CD4-positive, alpha-beta T cell (primary cell): ENCODE measurements at regions not wholly inside any gene's neighbourhood (a gene's known extent, or its start where the extent isn't known, plus 50 kb on each side); places are given as distances from the start of the nearest gene placed in this dataset.

Source experiments
- ATAC-seq: fragments of 200-7000 bp; cut with Tn5 transposase; one replicate; pipeline ENCODE4 v1.10.0; 2022; ENCODE audit warnings: mild to moderate bottlenecking; ENCODE audit not compliant: poor library complexity
- CTCF ChIA-PET: fragments of 350-600 bp; sonication (Branson Sonifier 250); formaldehyde crosslinking; loops from one replicate; lab custom pipeline; 2021; ENCODE audit warnings: antibody characterized with exemption, inconsistent platforms; lab: Charles Lee
- POLR2A ChIA-PET: fragments of 350-600 bp; sonication (Branson Sonifier 250); formaldehyde crosslinking; loops from one replicate; lab custom pipeline; 2021; ENCODE audit warnings: antibody characterized with exemption, inconsistent platforms; lab: Charles Lee
- DNase-seq, 14 experiments: peaks; one replicate each; pipeline ENCODE4 v3.0.0-alpha.2; 2013 to 2020; ENCODE audit warnings: mixed read lengths in 2 of 14
- H3K27ac ChIP-seq, 2 donors: one replicate each; pipeline versions ENCODE4 v1.5.1 to v1.7.0; 2013; ENCODE audit warnings: low read length in 2 of 2, low read depth in 1 of 2, mild to moderate bottlenecking in 1 of 2
- H3K27me3 ChIP-seq, 2 experiments: 1 replicate in 1 of 2; 2 replicates in 1 of 2; pipeline versions ENCODE4 v1.6.1 to v1.7.0; 2013; ENCODE audit warnings: low read length in 2 of 2, control low read depth in 1 of 2, mild to moderate bottlenecking in 1 of 2, moderate library complexity in 1 of 2; ENCODE audit not compliant: insufficient read depth in 2 of 2, control insufficient read depth in 1 of 2
- H3K36me3 ChIP-seq: one replicate; pipeline ENCODE4 v1.6.1; 2013; ENCODE audit warnings: low read length, control low read depth; ENCODE audit not compliant: insufficient read depth
- H3K4me1 ChIP-seq: one replicate; pipeline ENCODE4 v1.6.1; 2013; ENCODE audit warnings: low read length, control low read depth; ENCODE audit not compliant: insufficient read depth
- H3K4me3 ChIP-seq: one replicate; pipeline ENCODE4 v1.5.1; 2013; ENCODE audit warnings: mild to moderate bottlenecking, low read length, moderate library complexity
- H3K9me3 ChIP-seq, 2 experiments: 1 replicate in 1 of 2; 2 replicates in 1 of 2; pipeline versions ENCODE4 v1.6.1 to v1.7.0; 2013; ENCODE audit warnings: low read length in 2 of 2, mild to moderate bottlenecking in 2 of 2, control low read depth in 1 of 2, moderate library complexity in 1 of 2; ENCODE audit not compliant: control insufficient read depth in 1 of 2, insufficient read depth in 1 of 2
- H3K27ac Mint-ChIP-seq: one replicate; pipeline ENCODE4 v1.8.0; 2020; ENCODE audit warnings: mixed read lengths
- H3K27me3 Mint-ChIP-seq: one replicate; pipeline ENCODE4 v1.8.0; 2021; ENCODE audit warnings: mixed read lengths
- H3K36me3 Mint-ChIP-seq: one replicate; pipeline ENCODE4 v1.8.0; 2021; ENCODE audit warnings: low read depth, mixed read lengths
- H3K4me1 Mint-ChIP-seq: one replicate; pipeline ENCODE4 v1.8.0; 2021; ENCODE audit warnings: low read depth, mixed read lengths
- H3K4me3 Mint-ChIP-seq: one replicate; pipeline ENCODE4 v1.8.0; 2020; ENCODE audit warnings: mild to moderate bottlenecking, mixed read lengths
- H3K9me3 Mint-ChIP-seq: one replicate; pipeline ENCODE4 v1.8.0; 2020; ENCODE audit warnings: mixed read lengths
- intact Hi-C, 2 experiments: fragments of 100-400 bp; cut with DNase I in 1 of 2; cut with micrococcal nuclease in 1 of 2; formaldehyde crosslinking; loops; one replicate each; pipeline versions ENCODE4 v1.15.1 to v1.9.0; 2023 to 2025; cut with DNase I, micrococcal nuclease
- TF ChIP-seq, protein P1 (sequence below): fragments of 200-600 bp; IDR thresholded peaks from one replicate; pipeline ENCODE4 v1.8.0; 2022; ENCODE audit warnings: antibody characterized with exemption, mild to moderate bottlenecking

- H3K9me3 Mint-ChIP-seq = no peaks in the 10 kb centered on the region
Measured at GRCh38 chr4:55251896-55252295, 94.1 kb upstream of the SRD5A3 start.

DNA sequence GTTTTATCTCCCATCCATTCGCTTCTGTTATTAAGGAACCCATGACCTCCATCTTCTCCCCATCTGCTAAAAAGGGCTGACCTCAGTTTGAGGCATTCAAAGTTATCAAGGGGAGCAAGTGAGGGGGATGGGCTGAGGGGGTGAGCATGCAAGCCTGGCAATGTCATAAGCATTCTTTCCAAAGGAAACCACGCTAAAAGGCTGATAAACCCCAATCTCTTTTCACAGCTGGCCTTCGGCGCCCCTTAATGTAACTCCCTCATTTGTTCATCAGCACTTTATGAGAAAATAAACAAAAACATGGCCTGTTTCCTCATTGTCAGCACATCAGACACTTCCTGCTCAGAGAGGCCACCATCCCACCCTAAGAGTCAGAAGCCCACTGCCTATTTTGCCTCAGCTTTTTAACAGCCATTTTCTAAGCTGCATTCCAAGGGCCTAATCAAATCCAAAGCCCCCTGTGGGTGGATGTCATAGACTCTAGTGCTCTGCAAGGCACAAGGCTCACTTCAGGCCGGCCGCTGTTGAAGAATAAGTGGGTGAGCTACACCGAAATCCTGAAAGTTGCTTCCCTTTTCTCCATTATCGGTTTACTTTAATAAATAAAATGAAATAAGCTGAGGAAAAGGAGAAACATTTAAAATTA lies 92.0 kb upstream of the SRD5A3 start:
- no peak overlapping the region for H3K27ac Mint-ChIP-seq
- intact Hi-C loops = no loop called here
- Histone ChIP-seq H3K27me3 (peaks cover 0 to 9% of the 10 kb centered on the region in 2 experiments), H3K36me3 (no peaks in the 10 kb centered on the region), H3K27ac (no peak overlapping the region), H3K4me3 (no peak overlapping the region), H3K4me1 (no peaks in the 10 kb centered on the region), H3K9me3 (no peaks in the 10 kb centered on the region)
- CTCF ChIA-PET = no interaction called here
- POLR2A ChIA-PET = interaction anchor here (0.7 kb wide), 1 partner anchor 520 kb away, joined by 3 read pairs; no protein-coding TSS in a partner anchor
- TF ChIP-seq, protein P1, sequence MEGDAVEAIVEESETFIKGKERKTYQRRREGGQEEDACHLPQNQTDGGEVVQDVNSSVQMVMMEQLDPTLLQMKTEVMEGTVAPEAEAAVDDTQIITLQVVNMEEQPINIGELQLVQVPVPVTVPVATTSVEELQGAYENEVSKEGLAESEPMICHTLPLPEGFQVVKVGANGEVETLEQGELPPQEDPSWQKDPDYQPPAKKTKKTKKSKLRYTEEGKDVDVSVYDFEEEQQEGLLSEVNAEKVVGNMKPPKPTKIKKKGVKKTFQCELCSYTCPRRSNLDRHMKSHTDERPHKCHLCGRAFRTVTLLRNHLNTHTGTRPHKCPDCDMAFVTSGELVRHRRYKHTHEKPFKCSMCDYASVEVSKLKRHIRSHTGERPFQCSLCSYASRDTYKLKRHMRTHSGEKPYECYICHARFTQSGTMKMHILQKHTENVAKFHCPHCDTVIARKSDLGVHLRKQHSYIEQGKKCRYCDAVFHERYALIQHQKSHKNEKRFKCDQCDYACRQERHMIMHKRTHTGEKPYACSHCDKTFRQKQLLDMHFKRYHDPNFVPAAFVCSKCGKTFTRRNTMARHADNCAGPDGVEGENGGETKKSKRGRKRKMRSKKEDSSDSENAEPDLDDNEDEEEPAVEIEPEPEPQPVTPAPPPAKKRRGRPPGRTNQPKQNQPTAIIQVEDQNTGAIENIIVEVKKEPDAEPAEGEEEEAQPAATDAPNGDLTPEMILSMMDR = no peak
- DNase-seq (no peak), ATAC-seq (no peak)
- peaks cover 19% of the 10 kb centered on the region for H3K27me3 Mint-ChIP-seq
- no peaks in the 10 kb centered on the region for H3K36me3 Mint-ChIP-seq
- no peaks in the 10 kb centered on the region for H3K9me3 Mint-ChIP-seq
- H3K4me1 Mint-ChIP-seq = no peaks in the 10 kb centered on the region
- no peak overlapping the region for H3K4me3 Mint-ChIP-seq

More at GRCh38 chr4:55251896-55252295, 94.1 kb upstream of the SRD5A3 start:
- ChIA-PET CTCF (no interaction called here), POLR2A (no interaction called here)
- ATAC-seq (no peak), DNase-seq (no peak)
- Mint-ChIP-seq H3K4me3 (no peak overlapping the region), H3K27ac (no peak overlapping the region), H3K27me3 (peaks cover 18% of the 10 kb centered on the region), H3K36me3 (no peaks in the 10 kb centered on the region), H3K4me1 (no peaks in the 10 kb centered on the region)
- no peaks in the 10 kb centered on the region for H3K36me3 ChIP-seq
- no peak overlapping the region for H3K4me3 ChIP-seq
- no peaks in the 10 kb centered on the region for H3K9me3 ChIP-seq
- TF ChIP-seq, protein P1 = no peak
- intact Hi-C loops = no loop called here
- H3K27me3 ChIP-seq = peaks cover 0 to 9% of the 10 kb centered on the region in 2 experiments
- H3K27ac ChIP-seq = no peak overlapping the region
- no peaks in the 10 kb centered on the region for H3K4me1 ChIP-seq

DNA sequence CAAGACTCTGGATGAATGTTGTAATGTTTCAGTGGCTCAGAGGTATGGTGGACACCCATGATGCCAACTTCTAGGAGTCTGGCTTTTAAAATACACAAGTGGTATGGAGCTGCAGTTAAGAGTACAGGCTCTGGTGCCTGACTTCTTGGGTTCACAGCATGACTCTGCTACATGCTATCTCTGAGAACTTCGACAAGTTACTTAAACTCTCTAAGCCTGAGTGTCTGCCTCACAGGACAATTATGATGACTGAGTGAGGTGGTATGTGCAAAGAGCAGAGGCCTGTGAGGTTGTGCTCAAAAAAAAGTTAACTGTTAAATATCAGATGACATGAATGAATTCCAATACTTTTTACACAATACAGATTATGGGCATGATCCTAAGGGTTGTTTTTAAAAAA lies 90.9 kb upstream of the SRD5A3 start:
- H3K36me3 Mint-ChIP-seq = no peaks in the 10 kb centered on the region
- CTCF ChIA-PET = no interaction called here
- ATAC-seq (no peak), DNase-seq (no peak)
- Histone ChIP-seq H3K4me3 (no peak overlapping the region), H3K9me3 (no peaks in the 10 kb centered on the region), H3K27me3 (peaks cover 0 to 9% of the 10 kb centered on the region in 2 experiments), H3K36me3 (no peaks in the 10 kb centered on the region), H3K4me1 (no peaks in the 10 kb centered on the region), H3K27ac (no peak overlapping the region)
- H3K9me3 Mint-ChIP-seq = no peaks in the 10 kb centered on the region
- peaks cover 24% of the 10 kb centered on the region for H3K27me3 Mint-ChIP-seq
- POLR2A ChIA-PET = no interaction called here
- no peak overlapping the region for H3K27ac Mint-ChIP-seq
- intact Hi-C loops = no loop called here
- TF ChIP-seq, protein P1 = no peak
- H3K4me3 Mint-ChIP-seq = no peak overlapping the region
- no peaks in the 10 kb centered on the region for H3K4me1 Mint-ChIP-seq
